Sigmoid colon (tissue), 6 donors: ENCODE measurements at regions not wholly inside any gene's neighbourhood (a gene's known extent, or its start where the extent isn't known, plus 50 kb on each side); places are given as distances from the start of the nearest gene placed in this dataset.

ENCODE experiments used
- DNase-seq: peaks from one replicate; pipeline ENCODE4 v3.0.0-alpha.2; 2019
- H3K27ac ChIP-seq, 4 donors: fragments of 200-600 bp; sonication (generic); one replicate each; pipeline ENCODE4 v1.5.1; 2016 to 2019; ENCODE audit warnings: mild to moderate bottlenecking in 1 of 4
- H3K27me3 ChIP-seq, 3 donors: fragments of 200-600 bp; sonication (generic); one replicate each; pipeline ENCODE4 v1.5.1; 2019; ENCODE audit warnings: mild to moderate bottlenecking in 1 of 3
- H3K36me3 ChIP-seq, 4 donors: fragments of 200-600 bp; sonication (generic); one replicate each; pipeline ENCODE4 v1.5.1; 2016 to 2019
- H3K4me1 ChIP-seq, 4 donors: fragments of 200-600 bp; sonication (generic); one replicate each; pipeline ENCODE4 v1.5.1; 2017 to 2019
- H3K4me3 ChIP-seq, 4 donors: fragments of 200-600 bp; sonication (generic); one replicate each; pipeline ENCODE4 v1.5.1; 2017 to 2019; ENCODE audit warnings: mild to moderate bottlenecking in 2 of 4, moderate library complexity in 1 of 4
- H3K9me3 ChIP-seq, 4 donors: fragments of 200-600 bp in 3 of 4; sonication (generic) in 3 of 4; one replicate each; pipeline versions ENCODE4 v1.5.1 to v1.6.1; 2013 to 2019
- EP300 ChIP-seq, 4 donors: sonication (generic); formaldehyde crosslinking; IDR thresholded peaks; one replicate each; pipeline ENCODE4 v1.6.1; 2017; ENCODE audit warnings: antibody characterized with exemption in 4 of 4
- POLR2A ChIP-seq, 2 donors: fragments of 450-650 bp; IDR thresholded peaks; one replicate each; pipeline ENCODE4 v1.6.1; 2016; ENCODE audit warnings: antibody characterized with exemption in 2 of 2, mild to moderate bottlenecking in 2 of 2, moderate library complexity in 2 of 2
- POLR2AphosphoS5 ChIP-seq, 4 donors: sonication (generic); formaldehyde crosslinking; IDR thresholded peaks; one replicate each; pipeline ENCODE4 v1.6.1; 2017; ENCODE audit warnings: antibody characterized with exemption in 4 of 4
- WGBS, 2 donors: extraction: QIAGEN DNeasy Blood & Tissue Kit; methylation state at CpG; one replicate each; pipeline ENCODE4 v1.1.7; 2013; 5-methylcytosine and 5-hydroxymethylcytosine counted together
- intact Hi-C: fragments of 100-400 bp; cut with DNase I; formaldehyde crosslinking; loops from one replicate; pipeline ENCODE4 v1.15.1; 2023
- TF ChIP-seq, protein P1 (sequence below), 4 experiments: fragments of 450-650 bp in 3 of 4; fragments of 200-600 bp in 1 of 4; IDR thresholded peaks; one replicate each; pipeline ENCODE4 v1.5.1; 2016 to 2019; ENCODE audit warnings: antibody characterized with exemption in 4 of 4, mild to moderate bottlenecking in 3 of 4, moderate library complexity in 2 of 4
- donor health status: healthy with polysubstance abuse.
- donor health status: healthy.

DNA sequence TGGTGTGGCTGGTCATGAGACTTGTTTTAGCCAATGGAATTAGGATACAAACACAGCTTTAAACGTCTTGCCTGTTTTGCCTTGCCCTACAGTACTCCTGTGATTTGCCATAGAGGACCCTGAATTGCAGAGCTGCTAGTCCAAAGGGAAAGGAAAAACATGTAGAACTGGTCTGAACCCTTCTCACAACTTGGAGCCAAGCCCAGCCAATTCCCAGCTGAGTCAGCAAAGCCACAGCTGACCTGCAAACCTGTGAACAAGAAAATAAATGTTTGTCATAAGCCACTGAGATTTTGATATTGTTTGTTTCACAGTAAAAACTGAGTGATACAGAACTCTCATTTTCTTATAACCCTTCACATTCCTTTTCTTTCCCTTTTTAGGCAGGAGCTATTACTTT is 360.5 kb upstream of the API5 start:
- Histone ChIP-seq H3K9me3 (no peaks in the 10 kb centered on the region), H3K27me3 (no peaks in the 10 kb centered on the region), H3K4me1 (no peaks in the 10 kb centered on the region), H3K36me3 (no peaks in the 10 kb centered on the region), H3K27ac (no peak overlapping the region), H3K4me3 (no peak overlapping the region)
- no peak for DNase-seq
- no peak for TF ChIP-seq POLR2A (IDR thresholded peaks at IDR 0.05)
- intact Hi-C loops = no loop called here
- WGBS, 2 donors = 35 to 75% methylated on average over 1 of the region's 1 CpG

DNA sequence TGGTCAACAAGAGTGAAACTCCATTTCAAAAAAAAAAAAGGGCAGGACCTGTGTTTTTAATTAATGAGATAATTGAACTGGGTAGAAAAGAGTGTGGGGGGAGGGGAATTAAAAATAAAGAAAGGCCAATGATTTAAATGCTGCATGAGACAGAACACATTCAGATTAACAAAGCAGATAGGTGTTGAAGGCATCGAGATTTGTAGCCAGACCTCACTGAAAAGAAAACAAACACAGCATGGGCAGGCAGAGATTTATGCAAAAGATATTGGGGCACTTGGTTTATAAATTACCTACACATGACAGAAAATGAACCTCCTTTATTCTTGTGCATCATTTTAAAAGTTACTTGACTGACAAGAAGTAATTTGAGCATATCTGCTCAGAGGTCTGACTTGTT is 354.0 kb upstream of the API5 start:
- no peaks in the 10 kb centered on the region for H3K27me3 ChIP-seq
- peaks cover 0 to 3% (median under 1%) of the 10 kb centered on the region in 4 donors for H3K9me3 ChIP-seq
- DNase-seq = no peak
- intact Hi-C loops = no loop called here
- H3K36me3 ChIP-seq = no peaks in the 10 kb centered on the region
- no peaks in the 10 kb centered on the region for H3K4me1 ChIP-seq
- 45 to 70% methylated on average over 1 of the region's 1 CpG for WGBS, 2 donors
- TF ChIP-seq, protein P1, sequence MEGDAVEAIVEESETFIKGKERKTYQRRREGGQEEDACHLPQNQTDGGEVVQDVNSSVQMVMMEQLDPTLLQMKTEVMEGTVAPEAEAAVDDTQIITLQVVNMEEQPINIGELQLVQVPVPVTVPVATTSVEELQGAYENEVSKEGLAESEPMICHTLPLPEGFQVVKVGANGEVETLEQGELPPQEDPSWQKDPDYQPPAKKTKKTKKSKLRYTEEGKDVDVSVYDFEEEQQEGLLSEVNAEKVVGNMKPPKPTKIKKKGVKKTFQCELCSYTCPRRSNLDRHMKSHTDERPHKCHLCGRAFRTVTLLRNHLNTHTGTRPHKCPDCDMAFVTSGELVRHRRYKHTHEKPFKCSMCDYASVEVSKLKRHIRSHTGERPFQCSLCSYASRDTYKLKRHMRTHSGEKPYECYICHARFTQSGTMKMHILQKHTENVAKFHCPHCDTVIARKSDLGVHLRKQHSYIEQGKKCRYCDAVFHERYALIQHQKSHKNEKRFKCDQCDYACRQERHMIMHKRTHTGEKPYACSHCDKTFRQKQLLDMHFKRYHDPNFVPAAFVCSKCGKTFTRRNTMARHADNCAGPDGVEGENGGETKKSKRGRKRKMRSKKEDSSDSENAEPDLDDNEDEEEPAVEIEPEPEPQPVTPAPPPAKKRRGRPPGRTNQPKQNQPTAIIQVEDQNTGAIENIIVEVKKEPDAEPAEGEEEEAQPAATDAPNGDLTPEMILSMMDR (IDR thresholded peaks at IDR 0.05) = no peak
- TF ChIP-seq EP300 (IDR thresholded peaks at IDR 0.05) = no peak
- no peak for TF ChIP-seq POLR2AphosphoS5 (IDR thresholded peaks at IDR 0.05)
- TF ChIP-seq POLR2A (IDR thresholded peaks at IDR 0.05) = no peak
- H3K4me3 ChIP-seq = no peak overlapping the region
- H3K27ac ChIP-seq = no peak overlapping the region

DNA sequence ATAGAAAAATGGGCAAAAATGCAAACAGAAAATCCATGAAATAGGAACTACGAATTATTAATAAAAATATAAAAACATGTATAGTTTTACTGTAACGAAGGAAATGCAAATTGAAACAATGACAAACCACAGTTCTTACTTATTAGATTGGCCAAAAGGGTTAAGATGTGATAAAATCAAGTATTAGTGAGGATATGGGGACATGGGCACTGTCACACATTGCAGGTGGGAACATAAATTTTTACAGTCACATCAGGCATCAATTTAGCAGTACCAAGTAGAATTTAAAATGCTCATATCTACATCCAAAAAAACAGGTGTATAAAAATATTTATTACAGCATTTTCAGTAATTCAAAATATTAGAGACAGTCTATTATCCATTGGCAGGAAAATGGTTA is 353.2 kb upstream of the API5 start:
- H3K36me3 ChIP-seq = no peaks in the 10 kb centered on the region
- intact Hi-C loops = no loop called here
- H3K4me1 ChIP-seq = no peaks in the 10 kb centered on the region
- H3K27me3 ChIP-seq = no peaks in the 10 kb centered on the region
- peaks cover 0 to 7% (median 1%) of the 10 kb centered on the region in 4 donors for H3K9me3 ChIP-seq
- DNase-seq = no peak
- no peak overlapping the region for H3K27ac ChIP-seq
- TF ChIP-seq EP300 (IDR thresholded peaks at IDR 0.05) (no peak), POLR2AphosphoS5 (IDR thresholded peaks at IDR 0.05) (no peak), POLR2A (IDR thresholded peaks at IDR 0.05) (no peak)
- TF ChIP-seq, protein P1 (IDR thresholded peaks at IDR 0.05) = no peak
- H3K4me3 ChIP-seq = no peak overlapping the region
- 51 to 61% methylated on average over 2 of the region's 2 CpGs for WGBS, 2 donors

DNA sequence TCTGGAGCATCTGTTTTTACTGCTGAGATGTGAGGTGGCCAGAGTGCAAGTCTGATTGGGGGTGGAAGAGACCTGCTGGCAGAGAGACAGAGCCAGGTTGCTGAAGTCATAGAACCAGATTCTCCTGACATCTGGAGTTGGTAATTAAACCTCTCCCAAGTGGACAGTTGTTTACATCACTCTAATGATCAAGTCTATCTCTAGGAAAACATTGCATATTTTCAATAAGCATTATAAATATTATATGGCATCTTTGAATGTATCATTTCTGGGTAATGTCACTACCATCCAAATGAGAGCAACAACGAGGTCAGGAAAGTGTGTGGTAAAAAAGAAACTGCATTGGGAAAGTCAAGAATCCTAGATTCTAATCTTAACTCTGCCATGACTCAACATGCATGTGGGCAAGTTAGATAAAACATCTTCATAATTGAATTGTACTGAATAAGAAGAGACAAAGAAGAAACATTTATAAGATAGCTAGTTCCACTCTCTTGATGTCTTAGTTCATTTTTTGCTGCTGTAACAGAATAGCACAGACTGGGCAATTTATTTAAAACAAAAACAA is 351.2 kb upstream of the API5 start:
- no peaks in the 10 kb centered on the region for H3K4me1 ChIP-seq
- TF ChIP-seq EP300 (IDR thresholded peaks at IDR 0.05) (no peak), POLR2AphosphoS5 (IDR thresholded peaks at IDR 0.05) (no peak), POLR2A (IDR thresholded peaks at IDR 0.05) (no peak)
- TF ChIP-seq, protein P1 (IDR thresholded peaks at IDR 0.05) = no peak
- intact Hi-C loops = no loop called here
- 33 to 46% methylated on average over 1 of the region's 1 CpG for WGBS, 2 donors
- no peak overlapping the region for H3K27ac ChIP-seq
- H3K36me3 ChIP-seq = no peaks in the 10 kb centered on the region
- peaks cover 0 to 7% (median 1%) of the 10 kb centered on the region in 4 donors for H3K9me3 ChIP-seq
- H3K27me3 ChIP-seq = no peaks in the 10 kb centered on the region
- H3K4me3 ChIP-seq = no peak overlapping the region
- no peak for DNase-seq

DNA sequence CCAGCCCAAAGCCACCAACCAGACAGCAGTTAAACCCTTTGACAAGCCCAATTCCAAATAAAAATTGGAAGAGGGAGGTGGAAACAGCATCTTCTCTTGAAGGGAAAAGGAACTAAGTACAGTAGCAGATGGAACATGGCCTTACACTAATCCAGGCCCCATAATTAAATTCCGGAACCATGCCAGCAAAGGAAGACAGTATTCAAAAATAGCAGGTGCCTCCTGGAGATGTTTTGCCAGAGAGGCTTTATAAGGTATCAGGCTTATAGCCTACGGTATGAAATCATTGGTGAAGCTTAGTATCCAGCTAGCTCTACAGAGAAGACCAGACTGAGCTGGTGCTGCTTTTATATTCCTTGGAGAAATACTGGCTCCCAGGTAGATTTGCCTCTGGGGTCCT is 344.1 kb upstream of the API5 start:
- Histone ChIP-seq H3K4me1 (no peaks in the 10 kb centered on the region), H3K9me3 (peaks cover 0 to 7% (median 0%) of the 10 kb centered on the region in 4 donors), H3K27ac (no peak overlapping the region), H3K36me3 (no peaks in the 10 kb centered on the region), H3K27me3 (no peaks in the 10 kb centered on the region), H3K4me3 (no peak overlapping the region)
- intact Hi-C loops = no loop called here
- TF ChIP-seq POLR2AphosphoS5 (IDR thresholded peaks at IDR 0.05) (no peak), EP300 (IDR thresholded peaks at IDR 0.05) (no peak), POLR2A (IDR thresholded peaks at IDR 0.05) (no peak)
- TF ChIP-seq, protein P1 (IDR thresholded peaks at IDR 0.05) = no peak
- WGBS, 2 donors = 91 to 92% methylated on average over 2 of the region's 2 CpGs
- DNase-seq = no peak
